Central memory CD8-positive, alpha-beta T cell (primary cell): ENCODE measurements at regions not wholly inside any gene's neighbourhood (a gene's known extent, or its start where the extent isn't known, plus 50 kb on each side); places are given as distances from the start of the nearest gene placed in this dataset.

Experiments
- ATAC-seq: fragments of 150-1000 bp; cut with Tn5 transposase; replicated peaks from 2 replicates; pipeline ENCODE4 v1.10.0; 2022; ENCODE audit warnings: mild to moderate bottlenecking, moderate FRiP score, moderate number of reproducible peaks; ENCODE audit not compliant: poor library complexity, severe bottlenecking; ENCODE audit errors: extremely low read depth
- DNase-seq, 2 donors: peaks; one replicate each; pipeline ENCODE4 v3.0.0; 2021; ENCODE audit warnings: low spot score in 2 of 2
- H3K27ac Mint-ChIP-seq: one replicate; pipeline ENCODE4 v1.8.0; 2022; ENCODE audit warnings: low read depth, mild to moderate bottlenecking, moderate library complexity, mixed read lengths
- H3K27me3 Mint-ChIP-seq: one replicate; pipeline ENCODE4 v1.8.0; 2022; ENCODE audit warnings: mixed read lengths
- H3K36me3 Mint-ChIP-seq: one replicate; pipeline ENCODE4 v1.8.0; 2022; ENCODE audit warnings: mild to moderate bottlenecking, moderate library complexity, mixed read lengths; ENCODE audit not compliant: insufficient read depth
- H3K4me1 Mint-ChIP-seq: one replicate; pipeline ENCODE4 v1.8.0; 2022; ENCODE audit warnings: mixed read lengths
- H3K4me3 Mint-ChIP-seq: one replicate; pipeline ENCODE4 v1.8.0; 2022; ENCODE audit warnings: mild to moderate bottlenecking, moderate library complexity, mixed read lengths
- H3K9me3 Mint-ChIP-seq: one replicate; pipeline ENCODE4 v1.8.0; 2022; ENCODE audit warnings: mixed read lengths

DNA sequence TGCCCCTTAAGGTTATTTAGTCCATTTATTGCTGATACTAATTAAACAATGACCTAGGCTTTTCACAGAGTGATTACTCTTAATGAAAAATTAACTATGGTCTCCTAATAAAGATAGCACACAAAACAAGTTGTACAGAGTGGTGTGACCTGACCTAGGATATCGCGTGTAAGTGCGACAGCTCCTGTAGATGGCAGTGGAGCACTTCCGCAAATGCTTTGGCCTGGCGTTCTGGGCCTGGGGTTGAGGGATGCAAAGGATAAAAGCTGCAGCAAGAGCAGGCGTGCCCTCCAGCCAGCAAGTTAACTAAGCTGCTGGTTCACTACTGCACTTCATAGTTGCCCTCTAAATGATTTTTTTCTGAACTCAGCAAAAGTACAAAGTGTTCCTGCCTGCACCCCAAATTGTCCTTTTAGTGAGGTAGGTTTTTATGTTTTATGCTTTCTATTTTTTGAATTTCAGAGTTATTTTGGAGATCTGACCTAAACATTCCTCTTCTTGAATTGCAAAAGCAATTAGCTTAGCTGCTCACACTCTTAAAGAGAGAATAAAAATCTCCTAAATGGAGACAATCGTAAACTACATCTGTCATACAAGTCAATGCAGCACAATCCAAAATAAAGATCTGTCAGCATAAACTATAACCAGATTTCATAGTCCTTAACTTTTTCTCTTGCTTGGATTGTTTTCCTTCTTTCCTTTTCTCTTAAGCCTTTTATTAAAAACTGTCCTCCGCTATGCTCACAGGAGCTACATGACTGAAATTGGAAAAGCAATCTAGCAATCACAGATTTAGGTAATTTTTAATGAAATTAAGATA lies 379.6 kb downstream of the LRIG3 start:
- H3K27me3 Mint-ChIP-seq: no peaks in the 10 kb centered on the region
- peaks cover 12% of the 10 kb centered on the region for H3K9me3 Mint-ChIP-seq
- H3K4me1 Mint-ChIP-seq: no peaks in the 10 kb centered on the region
- H3K27ac Mint-ChIP-seq: no peak overlapping the region
- ATAC-seq (no peak), DNase-seq (no peak)
- no peaks in the 10 kb centered on the region for H3K36me3 Mint-ChIP-seq
- no peak overlapping the region for H3K4me3 Mint-ChIP-seq

DNA sequence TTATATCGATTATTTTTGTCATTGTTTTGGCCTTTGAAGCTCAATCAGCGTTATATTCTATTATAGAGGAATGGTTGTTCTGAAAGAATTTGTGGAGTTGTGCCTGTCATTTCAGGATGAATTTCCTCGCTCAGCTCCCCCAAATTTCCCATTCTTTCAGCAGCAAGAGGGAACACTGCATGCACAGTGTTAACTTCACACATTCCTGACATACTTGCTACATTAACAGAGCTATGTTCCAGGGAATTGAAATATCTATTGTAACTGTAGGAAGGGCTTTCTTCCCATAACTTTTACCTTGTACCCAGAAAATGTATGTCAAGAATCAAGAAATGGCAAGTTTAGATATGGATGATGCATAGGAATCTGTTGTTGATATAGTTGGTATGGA lies 379.0 kb downstream of the LRIG3 start:
- Mint-ChIP-seq H3K27me3 (no peaks in the 10 kb centered on the region), H3K36me3 (no peaks in the 10 kb centered on the region), H3K9me3 (peaks cover 12% of the 10 kb centered on the region), H3K27ac (no peak overlapping the region), H3K4me3 (no peak overlapping the region), H3K4me1 (no peaks in the 10 kb centered on the region)
- DNase-seq (no peak), ATAC-seq (no peak)

DNA sequence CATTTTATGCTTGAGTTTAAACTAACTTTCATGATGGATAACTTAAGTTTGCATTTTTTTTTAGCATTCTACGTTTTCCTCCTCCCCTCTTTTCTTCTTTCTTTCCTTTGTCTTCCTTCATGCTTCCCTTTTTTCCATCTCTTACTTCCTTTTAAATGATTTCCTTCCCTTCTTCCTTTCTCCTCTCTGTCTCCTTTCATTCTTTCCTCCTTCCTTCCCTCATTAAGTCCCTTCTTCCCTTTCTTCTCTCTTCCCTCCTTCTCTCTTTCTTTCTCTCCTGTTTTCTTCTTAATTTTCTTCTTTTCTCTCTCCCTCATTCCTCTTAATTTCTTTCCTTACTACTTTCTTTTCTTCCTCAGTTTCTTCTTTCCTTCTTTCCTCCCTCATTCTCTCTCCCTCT lies 376.0 kb downstream of the LRIG3 start:
- H3K36me3 Mint-ChIP-seq: no peaks in the 10 kb centered on the region
- ATAC-seq (no peak), DNase-seq (no peak)
- no peaks in the 10 kb centered on the region for H3K27me3 Mint-ChIP-seq
- no peaks in the 10 kb centered on the region for H3K4me1 Mint-ChIP-seq
- H3K9me3 Mint-ChIP-seq: peaks cover 6% of the 10 kb centered on the region
- H3K4me3 Mint-ChIP-seq: no peak overlapping the region
- peak overlapping the region; percentile 56 for H3K27ac Mint-ChIP-seq

DNA sequence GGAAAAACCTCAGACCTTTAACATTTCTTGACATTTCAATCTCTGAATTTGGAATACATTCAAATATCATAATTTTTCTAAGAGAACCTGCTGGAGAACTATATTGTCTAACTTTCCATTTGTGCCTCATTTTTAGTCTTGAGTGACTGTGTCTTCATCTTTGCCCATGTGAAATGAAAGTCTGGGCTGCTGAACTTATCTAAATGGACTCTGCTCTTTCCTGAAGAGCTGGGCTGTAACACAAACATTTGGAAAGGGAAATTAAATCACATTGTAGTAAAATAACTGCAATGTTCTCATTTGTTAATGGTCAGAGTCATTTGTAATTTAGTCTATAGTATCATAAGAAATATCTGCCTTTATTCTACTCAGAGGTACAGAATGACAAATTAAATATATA lies 373.1 kb downstream of the LRIG3 start:
- Mint-ChIP-seq H3K27me3 (no peaks in the 10 kb centered on the region), H3K27ac (no peak overlapping the region), H3K4me3 (no peak overlapping the region), H3K36me3 (no peaks in the 10 kb centered on the region), H3K9me3 (peaks cover 6% of the 10 kb centered on the region), H3K4me1 (no peaks in the 10 kb centered on the region)
- DNase-seq: no peak
- no peak for ATAC-seq

DNA sequence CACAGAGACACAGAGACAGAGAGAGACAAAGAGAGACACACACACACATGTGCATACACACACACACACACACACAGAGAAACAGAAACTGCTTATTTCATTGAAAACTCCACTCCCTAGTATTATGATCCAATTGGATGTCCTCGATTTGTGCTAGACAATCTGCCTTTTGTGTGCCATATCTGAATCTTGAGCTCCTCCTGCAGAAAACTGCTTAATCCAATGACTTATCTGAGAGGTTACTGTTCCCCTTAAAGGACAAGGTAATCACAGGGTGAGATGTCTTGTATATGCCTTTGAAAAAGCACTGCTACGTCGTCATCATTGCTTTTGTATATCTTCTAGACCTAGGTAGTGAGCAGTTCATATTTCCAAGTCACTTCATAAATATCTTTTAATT lies 371.5 kb downstream of the LRIG3 start:
- no peaks in the 10 kb centered on the region for H3K36me3 Mint-ChIP-seq
- H3K9me3 Mint-ChIP-seq: peaks cover 6% of the 10 kb centered on the region
- no peak overlapping the region for H3K4me3 Mint-ChIP-seq
- H3K4me1 Mint-ChIP-seq: no peaks in the 10 kb centered on the region
- DNase-seq (no peak), ATAC-seq (no peak)
- H3K27ac Mint-ChIP-seq: no peak overlapping the region
- H3K27me3 Mint-ChIP-seq: no peaks in the 10 kb centered on the region

DNA sequence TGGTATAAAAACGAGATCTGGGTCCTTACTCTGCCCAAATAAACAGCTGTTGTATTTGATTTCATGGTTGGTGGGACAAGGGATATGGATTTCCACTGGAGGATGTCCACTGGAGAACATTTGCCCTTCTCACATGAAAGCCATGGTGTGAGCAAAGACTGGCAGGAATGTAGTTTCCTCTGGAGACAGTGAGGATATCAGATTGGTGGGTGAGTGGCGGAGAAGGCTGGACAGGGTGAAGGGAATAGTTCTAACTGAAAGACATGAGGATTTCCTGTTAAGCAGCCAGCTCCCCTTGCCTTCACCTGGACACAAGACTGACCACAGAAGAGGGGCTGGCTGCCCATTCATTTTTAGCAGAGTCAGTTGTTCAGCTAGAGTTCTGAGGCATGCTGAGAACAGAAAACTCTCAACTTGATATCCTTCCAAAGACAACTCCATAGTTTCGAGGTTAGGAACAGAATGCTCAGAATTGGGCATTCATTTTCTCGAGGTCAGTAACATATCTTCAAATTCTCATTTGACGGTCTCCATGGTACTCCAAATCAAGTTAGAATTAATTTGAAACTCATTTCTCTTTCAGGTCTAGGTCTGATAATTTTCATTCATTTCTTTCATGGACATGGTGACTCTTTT lies 365.7 kb downstream of the LRIG3 start:
- no peaks in the 10 kb centered on the region for H3K27me3 Mint-ChIP-seq
- H3K36me3 Mint-ChIP-seq: no peaks in the 10 kb centered on the region
- no peak overlapping the region for H3K4me3 Mint-ChIP-seq
- no peaks in the 10 kb centered on the region for H3K4me1 Mint-ChIP-seq
- DNase-seq (no peak), ATAC-seq (no peak)
- H3K9me3 Mint-ChIP-seq: no peaks in the 10 kb centered on the region
- H3K27ac Mint-ChIP-seq: no peak overlapping the region

DNA sequence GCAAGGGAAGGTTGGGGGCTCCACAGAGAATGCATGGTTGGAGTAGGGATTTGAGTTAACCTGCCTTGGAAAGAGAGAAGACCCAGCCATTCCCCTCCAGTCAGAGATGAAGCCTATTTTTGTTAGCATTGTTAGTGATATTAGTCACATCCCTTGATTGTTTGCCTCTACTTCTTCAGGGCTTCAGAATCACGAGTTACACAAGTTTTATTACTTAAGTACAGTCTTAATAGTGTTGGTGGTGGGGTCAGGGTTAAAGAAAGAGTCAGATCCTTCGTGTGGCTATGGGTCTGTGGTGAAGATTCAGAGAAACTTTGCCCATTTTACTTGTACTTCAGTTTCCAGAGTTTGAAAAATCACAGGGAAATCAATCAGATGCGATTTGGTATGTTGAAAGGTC lies 363.1 kb downstream of the LRIG3 start:
- ATAC-seq (no peak), DNase-seq (no peak)
- H3K4me1 Mint-ChIP-seq: no peaks in the 10 kb centered on the region
- no peaks in the 10 kb centered on the region for H3K9me3 Mint-ChIP-seq
- H3K27me3 Mint-ChIP-seq: no peaks in the 10 kb centered on the region
- H3K36me3 Mint-ChIP-seq: peaks cover 1% of the 10 kb centered on the region
- H3K4me3 Mint-ChIP-seq: no peak overlapping the region
- H3K27ac Mint-ChIP-seq: no peak overlapping the region

DNA sequence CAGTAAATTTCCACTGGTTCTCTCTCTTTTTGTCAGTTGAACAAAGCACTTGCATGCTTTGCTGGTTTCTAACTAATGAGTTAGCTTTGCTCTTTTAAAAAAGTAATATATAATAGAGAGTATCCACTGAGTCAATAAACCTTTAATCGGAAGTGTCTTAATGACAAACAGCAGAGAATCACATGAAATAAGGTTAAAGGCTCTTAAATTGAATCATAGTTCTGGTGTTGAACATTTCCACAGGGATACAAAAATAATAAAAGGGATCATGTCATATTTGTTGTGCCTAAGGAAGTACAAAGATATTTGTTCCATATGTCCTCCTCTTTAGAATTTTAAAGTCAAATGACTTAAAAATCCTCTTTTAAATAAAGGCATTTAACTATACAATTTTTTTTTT lies 362.6 kb downstream of the LRIG3 start:
- ATAC-seq (no peak), DNase-seq (no peak)
- Mint-ChIP-seq H3K4me3 (no peak overlapping the region), H3K9me3 (no peaks in the 10 kb centered on the region), H3K36me3 (peaks cover 1% of the 10 kb centered on the region), H3K27ac (no peak overlapping the region), H3K4me1 (no peaks in the 10 kb centered on the region), H3K27me3 (no peaks in the 10 kb centered on the region)

DNA sequence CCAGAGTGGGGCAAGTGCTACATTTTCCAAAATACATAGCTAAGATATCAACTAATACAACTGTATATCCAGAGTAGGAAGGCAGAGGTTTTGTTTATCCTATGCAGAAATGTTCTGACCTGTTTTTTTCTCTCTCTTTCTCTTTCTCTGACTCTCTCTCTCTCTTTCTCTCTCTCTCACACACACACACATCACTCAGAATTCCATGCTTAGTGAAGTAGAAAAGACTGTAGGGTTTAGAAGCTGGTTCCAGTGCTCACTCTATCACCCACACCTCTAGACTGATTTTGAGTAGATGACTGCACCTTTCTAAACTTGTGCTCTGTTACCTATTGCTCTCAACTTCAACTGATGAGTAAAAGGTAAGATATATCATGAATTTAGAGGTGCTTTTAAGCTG lies 356.7 kb downstream of the LRIG3 start:
- Mint-ChIP-seq H3K4me1 (no peaks in the 10 kb centered on the region), H3K9me3 (peaks cover 15% of the 10 kb centered on the region)

DNA sequence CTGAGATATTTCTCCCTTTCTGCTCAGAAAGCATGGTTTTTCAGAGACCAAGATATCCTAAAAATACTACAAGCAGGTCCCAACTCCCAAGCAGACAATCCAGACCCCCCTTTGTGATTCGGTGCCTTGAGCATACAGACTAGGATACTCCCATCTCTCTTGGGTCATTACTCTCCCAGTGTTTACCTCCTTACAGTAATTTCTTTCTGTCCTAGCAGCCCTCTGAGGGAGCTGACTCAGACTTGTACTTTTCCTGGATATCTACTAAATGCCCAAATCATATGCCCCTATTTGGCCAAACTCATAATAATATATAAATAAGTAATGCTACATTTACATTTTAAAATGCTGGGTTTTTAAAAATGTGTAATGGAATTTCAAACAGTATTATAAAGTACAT lies 355.6 kb downstream of the LRIG3 start:
- H3K9me3 Mint-ChIP-seq: peaks cover 15% of the 10 kb centered on the region
- ATAC-seq (no peak), DNase-seq (no peak)
- peaks cover 1% of the 10 kb centered on the region for H3K36me3 Mint-ChIP-seq
- H3K27ac Mint-ChIP-seq: no peak overlapping the region
- H3K27me3 Mint-ChIP-seq: peaks cover 10% of the 10 kb centered on the region
- no peak overlapping the region for H3K4me3 Mint-ChIP-seq
- no peaks in the 10 kb centered on the region for H3K4me1 Mint-ChIP-seq

More for the DNA sequence above, 356.7 kb downstream of the LRIG3 start:
- Mint-ChIP-seq H3K27ac (no peak overlapping the region), H3K27me3 (peaks cover 10% of the 10 kb centered on the region), H3K36me3 (peaks cover 1% of the 10 kb centered on the region), H3K4me3 (no peak overlapping the region)
- ATAC-seq (no peak), DNase-seq (no peak)

DNA sequence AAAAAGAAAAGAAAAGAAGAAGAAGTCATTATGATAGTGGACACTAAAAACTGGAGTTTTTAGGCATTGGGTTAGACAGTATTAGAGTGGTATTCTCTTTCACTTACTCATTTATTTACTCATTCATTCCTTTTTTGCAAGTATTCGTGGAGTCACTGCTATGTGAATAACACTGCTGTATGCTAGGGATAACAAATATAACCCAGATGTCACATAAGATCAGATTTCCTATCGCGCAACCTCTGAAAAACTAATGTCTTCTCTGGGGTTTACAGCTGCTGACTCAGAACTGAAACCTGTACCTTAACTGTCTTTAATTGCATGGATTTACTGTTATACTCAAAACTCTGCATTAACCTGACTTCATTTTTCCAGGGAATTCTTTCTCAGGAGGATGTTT lies 353.7 kb downstream of the LRIG3 start:
- Mint-ChIP-seq H3K36me3 (no peaks in the 10 kb centered on the region), H3K9me3 (peaks cover 15% of the 10 kb centered on the region), H3K27me3 (peaks cover 10% of the 10 kb centered on the region), H3K4me1 (no peaks in the 10 kb centered on the region), H3K4me3 (no peak overlapping the region), H3K27ac (no peak overlapping the region)
- ATAC-seq (no peak), DNase-seq (no peak)

DNA sequence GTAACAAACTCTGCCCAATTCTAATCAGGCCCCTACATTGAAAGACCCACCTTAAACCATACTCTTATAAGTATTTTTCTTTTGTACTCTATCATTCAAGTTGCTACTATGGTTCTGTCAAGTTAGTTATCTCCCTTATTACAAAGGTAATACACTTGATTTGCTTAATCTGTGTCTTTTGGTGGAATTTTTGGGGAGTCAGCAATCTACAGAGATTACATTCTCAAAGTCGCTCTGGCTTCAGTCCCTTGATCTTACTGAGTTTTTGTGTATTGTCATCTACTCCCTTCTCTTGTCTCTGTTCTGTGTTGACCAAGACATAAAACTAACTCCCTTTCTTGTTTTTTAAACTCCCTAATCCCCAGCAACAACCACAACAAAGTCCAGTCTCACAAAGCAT lies 353.1 kb downstream of the LRIG3 start:
- Mint-ChIP-seq H3K36me3 (no peaks in the 10 kb centered on the region), H3K27me3 (peaks cover 10% of the 10 kb centered on the region), H3K4me3 (no peak overlapping the region), H3K4me1 (no peaks in the 10 kb centered on the region), H3K9me3 (peaks cover 15% of the 10 kb centered on the region), H3K27ac (no peak overlapping the region)
- DNase-seq (no peak), ATAC-seq (no peak)

DNA sequence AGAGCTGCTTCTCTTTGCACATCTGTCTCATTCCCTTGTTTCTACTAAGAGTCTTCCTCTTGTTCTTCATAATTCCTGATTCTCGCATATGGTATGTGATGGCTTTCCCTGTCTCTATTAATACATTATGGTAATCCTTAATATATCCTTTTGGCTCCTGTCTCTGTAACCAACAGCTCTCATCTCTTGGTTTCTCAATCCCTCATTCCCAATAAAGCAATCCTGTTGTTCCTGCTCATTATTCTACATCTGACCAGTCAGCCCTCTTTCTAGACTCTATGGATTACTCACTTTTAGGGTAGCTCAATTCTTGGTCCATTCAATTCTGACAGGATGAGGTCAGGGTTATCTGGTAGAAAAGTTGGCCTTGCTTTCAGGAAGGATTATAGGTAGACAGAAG lies 349.9 kb downstream of the LRIG3 start:
- H3K27ac Mint-ChIP-seq: no peak overlapping the region
- peaks cover 9% of the 10 kb centered on the region for H3K9me3 Mint-ChIP-seq
- no peaks in the 10 kb centered on the region for H3K36me3 Mint-ChIP-seq
- H3K4me3 Mint-ChIP-seq: no peak overlapping the region
- peaks cover 10% of the 10 kb centered on the region for H3K27me3 Mint-ChIP-seq
- DNase-seq: no peak
- no peaks in the 10 kb centered on the region for H3K4me1 Mint-ChIP-seq
- no peak for ATAC-seq
